ENCODE measurements at regions not wholly inside any gene's neighbourhood (a gene's known extent, or its start where the extent isn't known, plus 50 kb on each side); places are given as distances from the start of the nearest gene placed in this dataset.
A peak's percentile ranks its signal among the peaks of the same experiment; 100 is the strongest.

- Mint-ChIP-seq H3K27me3 (ENCODE audit: unreplicated experiment) (peaks cover 1% of the 10 kb centered on the region), H3K36me3 (ENCODE audit: unreplicated experiment) (no peaks in the 10 kb centered on the region), H3K27ac (ENCODE audit: unreplicated experiment) (no peak overlapping the region), H3K9me3 (ENCODE audit: unreplicated experiment) (no peaks in the 10 kb centered on the region), H3K4me3 (ENCODE audit: unreplicated experiment) (no peak overlapping the region), H3K4me1 (ENCODE audit: low read depth, unreplicated experiment) (no peaks in the 10 kb centered on the region)
- no peak for DNase-seq
- no peak for TF ChIP-seq CTCF (IDR thresholded peaks at IDR 0.05; ENCODE audit: partially characterized antibody, unreplicated experiment)
Observed at GRCh38 chr3:159607856-159608255, 380.8 kb upstream of the IL12A start.

GRCh38 chr3:159608311-159608710, 380.3 kb upstream of the IL12A start:
- Mint-ChIP-seq H3K27ac (ENCODE audit: unreplicated experiment) (no peak overlapping the region), H3K9me3 (ENCODE audit: unreplicated experiment) (no peaks in the 10 kb centered on the region), H3K4me1 (ENCODE audit: low read depth, unreplicated experiment) (no peaks in the 10 kb centered on the region), H3K27me3 (ENCODE audit: unreplicated experiment) (peaks cover 1% of the 10 kb centered on the region), H3K36me3 (ENCODE audit: unreplicated experiment) (no peaks in the 10 kb centered on the region), H3K4me3 (ENCODE audit: unreplicated experiment) (no peak overlapping the region)
- no peak for DNase-seq
- TF ChIP-seq CTCF (IDR thresholded peaks at IDR 0.05; ENCODE audit: partially characterized antibody, unreplicated experiment), result no peak

GRCh38 chr3:159609625-159610024, 379.0 kb upstream of the IL12A start:
- DNase-seq, result no peak
- Mint-ChIP-seq H3K27me3 (ENCODE audit: unreplicated experiment) (peaks cover 1% of the 10 kb centered on the region), H3K27ac (ENCODE audit: unreplicated experiment) (no peak overlapping the region), H3K9me3 (ENCODE audit: unreplicated experiment) (no peaks in the 10 kb centered on the region), H3K4me1 (ENCODE audit: low read depth, unreplicated experiment) (no peaks in the 10 kb centered on the region), H3K4me3 (ENCODE audit: unreplicated experiment) (no peak overlapping the region), H3K36me3 (ENCODE audit: unreplicated experiment) (no peaks in the 10 kb centered on the region)
- no peak for TF ChIP-seq CTCF (IDR thresholded peaks at IDR 0.05; ENCODE audit: partially characterized antibody, unreplicated experiment)

- peak; percentile 29 for TF ChIP-seq CTCF (IDR thresholded peaks at IDR 0.05; ENCODE audit: partially characterized antibody, unreplicated experiment)
- Mint-ChIP-seq H3K27me3 (ENCODE audit: unreplicated experiment) (no peaks in the 10 kb centered on the region), H3K36me3 (ENCODE audit: unreplicated experiment) (no peaks in the 10 kb centered on the region), H3K4me3 (ENCODE audit: unreplicated experiment) (no peak overlapping the region), H3K27ac (ENCODE audit: unreplicated experiment) (no peak overlapping the region), H3K9me3 (ENCODE audit: unreplicated experiment) (no peaks in the 10 kb centered on the region), H3K4me1 (ENCODE audit: low read depth, unreplicated experiment) (no peaks in the 10 kb centered on the region)
- DNase-seq, result peak; percentile 33
Observed at GRCh38 chr3:159616234-159616825, 372.3 kb upstream of the IL12A start.

DNA sequence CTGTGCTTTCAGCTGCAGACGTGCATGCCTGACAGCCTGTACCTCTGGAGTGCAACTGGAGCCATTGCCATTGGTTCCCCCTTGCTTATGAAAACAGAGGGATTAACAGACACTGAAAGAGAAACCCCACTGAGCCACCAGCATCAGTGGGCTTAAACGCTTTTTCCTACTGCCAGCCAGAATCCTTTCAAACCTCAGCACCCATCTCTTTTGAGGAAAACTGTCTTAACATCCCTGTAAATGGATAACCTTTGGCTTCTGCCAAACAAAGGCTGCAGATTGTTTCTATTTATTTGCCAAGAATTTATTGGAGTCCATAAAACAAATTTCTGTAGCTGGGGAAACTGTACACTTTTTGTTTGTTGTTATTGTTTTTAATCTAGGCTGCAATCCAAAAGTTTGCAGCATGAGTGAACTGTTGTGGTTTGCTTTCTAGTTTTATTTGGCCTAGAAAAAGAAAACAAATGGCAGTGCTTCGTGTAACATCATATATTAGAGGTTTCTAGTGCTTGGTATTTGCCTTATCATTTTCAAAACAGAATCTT, 369.2 kb upstream of the IL12A start:
- no peak overlapping the region for H3K27ac Mint-ChIP-seq (ENCODE audit: unreplicated experiment)
- TF ChIP-seq CTCF (IDR thresholded peaks at IDR 0.05; ENCODE audit: partially characterized antibody, unreplicated experiment), result no peak
- no peak overlapping the region for H3K4me3 Mint-ChIP-seq (ENCODE audit: unreplicated experiment)
- no peaks in the 10 kb centered on the region for H3K36me3 Mint-ChIP-seq (ENCODE audit: unreplicated experiment)
- H3K9me3 Mint-ChIP-seq (ENCODE audit: unreplicated experiment), result no peaks in the 10 kb centered on the region
- H3K4me1 Mint-ChIP-seq (ENCODE audit: low read depth, unreplicated experiment), result no peaks in the 10 kb centered on the region
- no peaks in the 10 kb centered on the region for H3K27me3 Mint-ChIP-seq (ENCODE audit: unreplicated experiment)
- no peak for DNase-seq
